ENCODE measurements at regions not wholly inside any gene's neighbourhood (a gene's known extent, or its start where the extent isn't known, plus 50 kb on each side); places are given as distances from the start of the nearest gene placed in this dataset.

DNA sequence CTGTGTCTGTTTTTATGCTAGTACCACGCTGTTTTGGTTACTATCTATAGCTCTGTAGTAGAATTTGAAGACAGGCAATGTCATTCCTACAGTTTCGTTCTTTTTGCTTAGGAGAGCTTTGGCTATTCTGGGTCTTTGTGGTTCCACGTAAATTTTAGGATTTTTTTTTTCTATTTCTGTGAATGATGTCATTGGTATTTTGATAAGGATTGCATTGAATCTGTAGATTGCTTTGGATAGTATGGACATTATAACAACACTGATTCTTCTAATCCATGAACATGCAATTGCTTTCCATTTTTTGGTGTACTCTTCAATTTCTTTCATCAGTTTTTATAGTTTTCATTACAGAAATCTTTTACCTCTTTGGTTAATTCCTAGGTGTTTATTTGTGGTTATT, 345.2 kb downstream of the TMEM121 start:
- DNase-seq, result no peak
- CTCF ChIA-PET, result no interaction called here
- Mint-ChIP-seq H3K4me3 (ENCODE audit: unreplicated experiment) (no peak overlapping the region), H3K36me3 (ENCODE audit: insufficient read depth, unreplicated experiment) (no peaks in the 10 kb centered on the region), H3K4me1 (ENCODE audit: low read depth, unreplicated experiment) (no peaks in the 10 kb centered on the region), H3K9me3 (ENCODE audit: unreplicated experiment) (no peaks in the 10 kb centered on the region), H3K27me3 (ENCODE audit: insufficient read depth, unreplicated experiment) (peaks cover 33% of the 10 kb centered on the region), H3K27ac (ENCODE audit: unreplicated experiment) (no peak overlapping the region)
- TF ChIP-seq CTCF (IDR thresholded peaks at IDR 0.05; ENCODE audit: insufficient read depth in 1 of 2, low read depth in 1 of 2, low read length in 1 of 2, severe bottlenecking in 1 of 2, unreplicated experiment in 1 of 2), result no peak
- no peaks in the 10 kb centered on the region; the same call in 1 of the 2 replicates for H3K9me3 ChIP-seq
- H3K36me3 ChIP-seq (ENCODE audit: control insufficient read depth, insufficient read depth, low read length), result no peaks in the 10 kb centered on the region
- no peaks in the 10 kb centered on the region for H3K27me3 ChIP-seq (replicated peaks; ENCODE audit: control insufficient read depth, insufficient read depth, low read length)
- H3K4me3 ChIP-seq (ENCODE audit: low read depth, low read length), result no peak overlapping the region
- H3K4me1 ChIP-seq, result no peaks in the 10 kb centered on the region
- POLR2A ChIA-PET, result no interaction called here
- intact Hi-C loops (cut with micrococcal nuclease; ENCODE audit: unreplicated experiment), result no loop called here
- BruUV-seq (replicated peaks), result no TSS peak

GRCh38 chr14:105873870-105874512, 347.6 kb downstream of the TMEM121 start:
- H3K4me1 Mint-ChIP-seq (ENCODE audit: low read depth, unreplicated experiment), result no peaks in the 10 kb centered on the region
- intact Hi-C loops (cut with micrococcal nuclease; ENCODE audit: unreplicated experiment), result no loop called here
- TF ChIP-seq CTCF (IDR thresholded peaks at IDR 0.05; ENCODE audit: insufficient read depth in 1 of 2, low read depth in 1 of 2, low read length in 1 of 2, severe bottlenecking in 1 of 2, unreplicated experiment in 1 of 2), result no peak
- H3K36me3 ChIP-seq (ENCODE audit: control insufficient read depth, insufficient read depth, low read length), result no peaks in the 10 kb centered on the region
- H3K9me3 ChIP-seq, result no peaks in the 10 kb centered on the region; the same call in 1 of the 2 replicates
- H3K9me3 Mint-ChIP-seq (ENCODE audit: unreplicated experiment), result no peaks in the 10 kb centered on the region
- H3K27me3 Mint-ChIP-seq (ENCODE audit: insufficient read depth, unreplicated experiment), result peaks cover 43% of the 10 kb centered on the region
- no peaks in the 10 kb centered on the region for H3K4me1 ChIP-seq
- no peaks in the 10 kb centered on the region for H3K27me3 ChIP-seq (replicated peaks; ENCODE audit: control insufficient read depth, insufficient read depth, low read length)
- CTCF ChIA-PET, result no interaction called here
- POLR2A ChIA-PET, result no interaction called here
- H3K4me3 Mint-ChIP-seq (ENCODE audit: unreplicated experiment), result no peak overlapping the region
- BruUV-seq (replicated peaks), result no TSS peak
- H3K27ac Mint-ChIP-seq (ENCODE audit: unreplicated experiment), result no peak overlapping the region
- no peak for DNase-seq
- no peak overlapping the region for H3K4me3 ChIP-seq (ENCODE audit: low read depth, low read length)
- H3K36me3 Mint-ChIP-seq (ENCODE audit: insufficient read depth, unreplicated experiment), result no peaks in the 10 kb centered on the region

DNA sequence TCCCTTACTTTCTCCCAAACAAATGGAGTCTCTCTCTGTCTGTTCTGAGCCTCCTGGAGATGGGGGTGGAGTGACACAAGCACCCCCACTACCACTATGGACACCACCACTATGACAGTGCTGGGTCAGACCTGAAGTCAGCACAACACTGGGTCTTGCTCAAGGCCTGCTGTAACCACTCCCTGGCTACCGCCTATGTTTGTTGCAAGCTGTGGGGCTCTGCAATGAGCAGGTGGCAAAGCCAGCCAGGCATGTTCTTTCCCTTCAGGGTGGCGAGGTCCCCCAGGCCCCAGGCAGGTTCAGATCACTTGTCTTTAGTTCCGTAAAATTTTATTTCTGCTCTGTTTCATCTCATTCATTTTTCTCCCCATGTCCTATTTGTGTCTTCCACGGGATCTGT, 349.8 kb downstream of the TMEM121 start:
- DNase-seq, result peak in 1 of 2 experiments; percentile 6
- no TSS peak for BruUV-seq (replicated peaks)
- no peak for TF ChIP-seq CTCF (IDR thresholded peaks at IDR 0.05; ENCODE audit: insufficient read depth in 1 of 2, low read depth in 1 of 2, low read length in 1 of 2, severe bottlenecking in 1 of 2, unreplicated experiment in 1 of 2)
- Histone ChIP-seq H3K9me3 (no peaks in the 10 kb centered on the region; the same call in 1 of the 2 replicates), H3K4me1 (no peaks in the 10 kb centered on the region), H3K4me3 (ENCODE audit: low read depth, low read length) (no peak overlapping the region), H3K36me3 (ENCODE audit: control insufficient read depth, insufficient read depth, low read length) (no peaks in the 10 kb centered on the region), H3K27me3 (replicated peaks; ENCODE audit: control insufficient read depth, insufficient read depth, low read length) (no peaks in the 10 kb centered on the region)
- Mint-ChIP-seq H3K36me3 (ENCODE audit: insufficient read depth, unreplicated experiment) (no peaks in the 10 kb centered on the region), H3K27ac (ENCODE audit: unreplicated experiment) (no peak overlapping the region), H3K9me3 (ENCODE audit: unreplicated experiment) (no peaks in the 10 kb centered on the region), H3K27me3 (ENCODE audit: insufficient read depth, unreplicated experiment) (peaks cover 42% of the 10 kb centered on the region), H3K4me3 (ENCODE audit: unreplicated experiment) (no peak overlapping the region), H3K4me1 (ENCODE audit: low read depth, unreplicated experiment) (no peaks in the 10 kb centered on the region)
- POLR2A ChIA-PET, result no interaction called here
- CTCF ChIA-PET, result no interaction called here
- intact Hi-C loops (cut with micrococcal nuclease; ENCODE audit: unreplicated experiment), result no loop called here
